ENCODE measurements at regions not wholly inside any gene's neighbourhood (a gene's known extent, or its start where the extent isn't known, plus 50 kb on each side); places are given as distances from the start of the nearest gene placed in this dataset.

DNA sequence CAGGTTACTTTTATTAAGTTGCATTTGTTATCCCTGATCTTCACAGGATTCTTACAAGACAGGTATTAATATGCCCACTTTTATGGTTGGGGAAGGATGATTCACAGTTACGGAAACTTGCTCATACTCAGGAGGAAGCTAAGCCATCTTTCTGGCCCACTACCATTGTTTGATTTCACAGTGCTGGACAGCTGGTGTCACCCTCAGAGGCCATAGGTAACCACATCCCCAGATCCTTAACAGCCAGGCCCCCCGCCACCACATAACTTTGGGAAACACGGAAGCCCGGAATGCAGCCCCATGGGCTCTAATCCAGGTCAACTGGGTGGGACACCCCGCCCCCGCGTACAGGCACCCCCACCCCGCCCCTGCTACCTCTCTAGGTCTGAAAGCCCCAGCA is 119.7 kb downstream of the IRS2 start:
- DNase-seq (ENCODE audit: low spot score): no peak

GRCh38 chr13:109665781-109666249 is 120.6 kb downstream of the IRS2 start:
- H3K9me3 Mint-ChIP-seq: no peaks in the 10 kb centered on the region
- no peak overlapping the region for H3K27ac Mint-ChIP-seq
- no peaks in the 10 kb centered on the region for H3K36me3 Mint-ChIP-seq
- ATAC-seq (no peak), DNase-seq (ENCODE audit: low spot score) (no peak)
- H3K4me1 Mint-ChIP-seq (ENCODE audit: low read depth in 2 of 2): no peaks in the 10 kb centered on the region
- H3K4me3 Mint-ChIP-seq: no peak overlapping the region
- peaks cover 10 to 22% of the 10 kb centered on the region in 2 donors for H3K27me3 Mint-ChIP-seq

More for the DNA sequence above, 119.7 kb downstream of the IRS2 start:
- Mint-ChIP-seq H3K9me3 (no peaks in the 10 kb centered on the region), H3K27me3 (peaks cover 5 to 17% of the 10 kb centered on the region in 2 donors), H3K36me3 (no peaks in the 10 kb centered on the region), H3K27ac (no peak overlapping the region), H3K4me1 (ENCODE audit: low read depth in 2 of 2) (no peaks in the 10 kb centered on the region), H3K4me3 (no peak overlapping the region)
- no peak for ATAC-seq

DNA sequence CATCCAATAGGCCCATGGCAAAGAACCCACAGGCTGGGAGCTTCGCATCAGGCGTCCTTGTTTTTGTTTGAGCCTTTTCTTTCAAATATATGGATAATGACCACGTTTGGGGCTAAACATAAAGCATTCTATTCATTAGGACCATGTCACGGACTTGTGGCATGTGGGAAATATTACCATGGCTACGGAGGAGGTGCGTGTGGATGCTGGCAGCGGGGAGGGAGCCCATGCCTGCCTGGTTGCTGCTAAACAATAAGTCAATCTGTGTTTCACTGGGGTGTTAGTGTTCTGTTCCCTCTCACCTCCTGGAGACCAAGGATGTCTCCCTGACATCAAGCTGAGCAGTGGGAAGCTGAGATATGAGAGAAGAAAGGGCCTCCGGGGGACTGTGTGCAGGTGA is 121.1 kb downstream of the IRS2 start:
- H3K36me3 Mint-ChIP-seq: no peaks in the 10 kb centered on the region
- no peak for ATAC-seq
- no peak for DNase-seq (ENCODE audit: low spot score)
- H3K27me3 Mint-ChIP-seq: peaks cover 10 to 24% of the 10 kb centered on the region in 2 donors
- H3K27ac Mint-ChIP-seq: no peak overlapping the region
- no peaks in the 10 kb centered on the region for H3K9me3 Mint-ChIP-seq
- no peak overlapping the region for H3K4me3 Mint-ChIP-seq
- H3K4me1 Mint-ChIP-seq (ENCODE audit: low read depth in 2 of 2): no peaks in the 10 kb centered on the region

GRCh38 chr13:109657395-109657794 is 129.0 kb downstream of the IRS2 start:
- ATAC-seq: no peak
- Mint-ChIP-seq H3K27me3 (peaks cover 10 to 35% of the 10 kb centered on the region in 2 donors), H3K36me3 (no peaks in the 10 kb centered on the region)

DNA sequence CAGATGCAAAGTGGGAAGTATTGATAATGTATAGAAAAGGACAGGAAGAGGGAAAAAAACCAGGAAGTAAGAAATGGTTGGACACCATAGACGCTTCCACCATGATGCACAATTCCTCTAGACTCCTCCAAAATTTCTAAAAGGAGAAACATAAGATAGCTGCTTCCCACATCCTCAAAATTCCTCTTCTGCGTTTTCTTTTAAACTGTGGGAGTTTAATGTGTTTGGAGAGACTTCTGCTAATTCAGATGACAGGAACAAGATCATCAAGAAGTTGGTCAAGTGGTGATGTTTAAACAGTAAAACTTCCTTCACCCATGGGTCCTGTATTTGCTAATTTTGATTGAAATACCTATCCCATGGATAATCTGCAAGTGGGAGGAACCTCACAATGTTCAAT is 130.2 kb downstream of the IRS2 start:
- H3K27me3 Mint-ChIP-seq: peaks cover under 1 to 25% of the 10 kb centered on the region in 2 donors
- DNase-seq (ENCODE audit: low spot score) (no peak), ATAC-seq (no peak)
- H3K27ac Mint-ChIP-seq: no peak overlapping the region
- H3K4me1 Mint-ChIP-seq (ENCODE audit: low read depth in 2 of 2): peaks cover 8 to 9% of the 10 kb centered on the region in 2 donors
- no peaks in the 10 kb centered on the region for H3K36me3 Mint-ChIP-seq
- H3K4me3 Mint-ChIP-seq: no peak overlapping the region
- H3K9me3 Mint-ChIP-seq: no peaks in the 10 kb centered on the region

More at GRCh38 chr13:109657395-109657794, 129.0 kb downstream of the IRS2 start:
- Mint-ChIP-seq H3K4me3 (no peak overlapping the region), H3K9me3 (no peaks in the 10 kb centered on the region), H3K4me1 (ENCODE audit: low read depth in 2 of 2) (peaks cover 8 to 9% of the 10 kb centered on the region in 2 donors), H3K27ac (no peak overlapping the region)
- DNase-seq (ENCODE audit: low spot score): no peak

DNA sequence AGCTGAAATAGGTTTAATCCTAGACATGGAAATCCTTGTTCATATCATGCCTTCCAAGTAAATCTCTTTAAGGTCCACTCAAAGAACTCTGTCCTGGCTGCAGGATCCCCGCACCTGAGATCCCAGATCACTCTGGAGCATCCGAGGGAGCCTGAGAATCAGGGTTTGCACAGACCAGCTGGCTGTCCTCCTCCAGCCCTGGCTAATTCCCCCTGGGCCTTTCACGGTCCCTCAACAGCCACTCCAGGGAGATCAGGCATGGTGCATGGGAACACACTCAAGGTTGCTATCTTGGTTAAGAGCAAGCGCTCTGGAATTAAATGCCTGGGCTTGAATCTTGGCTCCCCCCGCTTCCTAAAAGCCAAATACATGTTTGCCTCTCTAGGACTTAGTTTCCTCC is 130.8 kb downstream of the IRS2 start:
- H3K27ac Mint-ChIP-seq: no peak overlapping the region
- H3K9me3 Mint-ChIP-seq: no peaks in the 10 kb centered on the region
- H3K4me3 Mint-ChIP-seq: no peak overlapping the region
- H3K4me1 Mint-ChIP-seq (ENCODE audit: low read depth in 2 of 2): peaks cover 8 to 9% of the 10 kb centered on the region in 2 donors
- DNase-seq (ENCODE audit: low spot score) (no peak), ATAC-seq (no peak)
- H3K36me3 Mint-ChIP-seq: no peaks in the 10 kb centered on the region
- peaks cover 0 to 22% of the 10 kb centered on the region in 2 donors for H3K27me3 Mint-ChIP-seq

DNA sequence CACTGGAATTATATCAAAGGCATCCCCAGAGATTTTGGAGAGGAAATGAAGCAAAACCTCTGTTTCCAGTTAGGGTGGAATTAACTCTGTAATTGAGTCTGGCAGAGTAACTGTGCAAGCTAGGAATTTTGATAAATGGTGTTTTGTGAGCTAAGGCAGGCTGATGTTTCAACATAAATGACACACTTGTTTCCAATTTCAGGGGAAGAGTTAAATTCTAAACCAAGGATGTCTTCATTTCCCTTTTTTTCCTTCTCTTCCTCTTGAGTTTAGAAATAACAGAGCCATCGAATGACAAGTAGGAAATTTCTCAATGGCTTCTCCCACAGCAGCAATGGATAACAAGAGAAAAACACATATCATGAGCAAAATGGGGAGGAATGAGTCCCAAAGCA is 131.2 kb downstream of the IRS2 start:
- H3K36me3 Mint-ChIP-seq: no peaks in the 10 kb centered on the region
- no peak overlapping the region for H3K4me3 Mint-ChIP-seq
- H3K4me1 Mint-ChIP-seq (ENCODE audit: low read depth in 2 of 2): peaks cover 8 to 9% of the 10 kb centered on the region in 2 donors
- no peak for ATAC-seq
- DNase-seq (ENCODE audit: low spot score): no peak
- H3K27me3 Mint-ChIP-seq: peaks cover 0 to 22% of the 10 kb centered on the region in 2 donors
- no peak overlapping the region for H3K27ac Mint-ChIP-seq
- no peaks in the 10 kb centered on the region for H3K9me3 Mint-ChIP-seq

GRCh38 chr13:109654341-109655205 is 131.8 kb downstream of the IRS2 start:
- H3K27me3 Mint-ChIP-seq: peaks cover 0 to 18% of the 10 kb centered on the region in 2 donors
- no peaks in the 10 kb centered on the region for H3K9me3 Mint-ChIP-seq
- ATAC-seq (peak in 1 of 2 donors; percentile 46), DNase-seq (ENCODE audit: low spot score) (no peak)
- H3K4me1 Mint-ChIP-seq (ENCODE audit: low read depth in 2 of 2): peaks cover 8 to 9% of the 10 kb centered on the region in 2 donors
- no peaks in the 10 kb centered on the region for H3K36me3 Mint-ChIP-seq
- H3K4me3 Mint-ChIP-seq: peak overlapping the region; percentile 6
- no peak overlapping the region for H3K27ac Mint-ChIP-seq

GRCh38 chr13:109652531-109652930 is 133.9 kb downstream of the IRS2 start:
- DNase-seq (ENCODE audit: low spot score): no peak
- Mint-ChIP-seq H3K36me3 (no peaks in the 10 kb centered on the region), H3K4me3 (no peak overlapping the region), H3K27me3 (peaks cover 0 to 11% of the 10 kb centered on the region in 2 donors), H3K27ac (no peak overlapping the region), H3K4me1 (ENCODE audit: low read depth in 2 of 2) (peaks cover 8 to 9% of the 10 kb centered on the region in 2 donors), H3K9me3 (no peaks in the 10 kb centered on the region)
- no peak for ATAC-seq

DNA sequence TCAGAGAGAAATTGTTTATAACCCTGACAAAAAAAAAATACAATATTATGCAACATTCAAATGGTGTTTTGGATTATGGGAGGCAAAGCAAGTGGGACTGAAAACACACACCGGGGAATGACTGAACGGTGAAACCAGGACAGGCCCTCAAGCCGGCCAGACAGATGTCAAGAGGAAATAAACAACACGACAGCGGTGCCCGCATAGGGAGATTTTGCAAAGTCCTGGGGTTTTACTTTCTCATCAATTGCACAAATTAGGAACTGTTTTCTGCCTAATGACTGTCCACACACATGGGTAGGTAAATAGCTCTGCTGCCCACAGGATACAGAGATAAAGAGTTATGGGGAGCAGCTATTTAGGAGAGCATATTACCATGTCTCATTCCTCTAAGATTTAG is 134.5 kb downstream of the IRS2 start:
- Mint-ChIP-seq H3K36me3 (no peaks in the 10 kb centered on the region), H3K4me1 (ENCODE audit: low read depth in 2 of 2) (peaks cover 8 to 9% of the 10 kb centered on the region in 2 donors), H3K27ac (no peak overlapping the region), H3K27me3 (peaks cover 0 to 8% of the 10 kb centered on the region in 2 donors), H3K4me3 (no peak overlapping the region), H3K9me3 (no peaks in the 10 kb centered on the region)
- DNase-seq (ENCODE audit: low spot score) (no peak), ATAC-seq (no peak)

DNA sequence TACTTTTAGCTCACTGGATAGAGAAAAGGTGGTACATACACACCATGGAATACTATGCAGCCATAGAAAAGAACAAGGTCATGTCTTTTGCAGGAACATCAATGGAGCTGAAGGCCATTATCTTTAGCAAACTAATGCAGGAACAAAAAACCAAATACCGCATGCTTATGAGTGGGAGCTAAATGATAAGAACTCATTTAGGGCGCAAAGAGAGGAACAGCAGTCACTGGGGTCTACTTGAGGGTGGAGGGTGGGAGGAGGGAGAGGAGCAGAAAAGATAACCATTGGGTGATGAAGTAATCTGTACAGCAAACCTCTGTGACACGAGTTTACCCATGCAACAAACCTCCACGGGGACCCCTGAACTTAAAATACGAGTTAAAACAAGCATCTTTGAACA is 135.1 kb downstream of the IRS2 start:
- no peak for DNase-seq (ENCODE audit: low spot score)
- Mint-ChIP-seq H3K4me3 (no peak overlapping the region), H3K9me3 (no peaks in the 10 kb centered on the region), H3K27ac (no peak overlapping the region), H3K4me1 (ENCODE audit: low read depth in 2 of 2) (peaks cover 8 to 9% of the 10 kb centered on the region in 2 donors), H3K27me3 (peaks cover 0 to 8% of the 10 kb centered on the region in 2 donors), H3K36me3 (no peaks in the 10 kb centered on the region)
- no peak for ATAC-seq

- Mint-ChIP-seq H3K4me1 (ENCODE audit: low read depth in 2 of 2) (peaks cover 8 to 10% of the 10 kb centered on the region in 2 donors), H3K27ac (no peak overlapping the region)
- ATAC-seq: no peak
These were observed 135.5 kb downstream of the IRS2 start for GRCh38 chr13:109650861-109651260.

DNA sequence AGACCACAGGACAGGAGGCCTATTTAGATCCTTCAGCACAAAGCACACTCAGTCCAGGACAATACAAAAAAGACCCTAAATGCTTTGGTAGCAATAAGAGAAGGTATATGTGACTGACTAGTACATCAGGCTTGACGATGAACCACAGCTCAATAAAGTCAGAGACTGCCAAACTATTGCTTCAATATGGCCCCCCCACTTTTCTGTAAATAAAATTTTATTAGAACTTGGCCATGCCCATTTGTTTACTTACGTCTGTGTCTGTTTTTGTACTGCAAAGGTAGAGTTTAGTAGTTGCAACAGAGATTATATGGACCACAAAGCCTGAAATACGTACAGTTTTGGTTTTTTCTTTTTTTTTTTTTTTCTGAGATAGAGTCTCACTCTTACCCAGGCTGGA is 136.7 kb downstream of the IRS2 start:
- Mint-ChIP-seq H3K9me3 (no peaks in the 10 kb centered on the region), H3K27ac (no peak overlapping the region), H3K4me3 (no peak overlapping the region), H3K27me3 (peaks cover 0 to 7% of the 10 kb centered on the region in 2 donors), H3K36me3 (no peaks in the 10 kb centered on the region), H3K4me1 (ENCODE audit: low read depth in 2 of 2) (peaks cover 5 to 11% of the 10 kb centered on the region in 2 donors)
- DNase-seq (ENCODE audit: low spot score): no peak
- ATAC-seq: no peak

More at GRCh38 chr13:109650861-109651260, 135.5 kb downstream of the IRS2 start:
- DNase-seq (ENCODE audit: low spot score): no peak
- Mint-ChIP-seq H3K27me3 (peaks cover 0 to 8% of the 10 kb centered on the region in 2 donors), H3K4me3 (no peak overlapping the region), H3K36me3 (no peaks in the 10 kb centered on the region), H3K9me3 (no peaks in the 10 kb centered on the region)

DNA sequence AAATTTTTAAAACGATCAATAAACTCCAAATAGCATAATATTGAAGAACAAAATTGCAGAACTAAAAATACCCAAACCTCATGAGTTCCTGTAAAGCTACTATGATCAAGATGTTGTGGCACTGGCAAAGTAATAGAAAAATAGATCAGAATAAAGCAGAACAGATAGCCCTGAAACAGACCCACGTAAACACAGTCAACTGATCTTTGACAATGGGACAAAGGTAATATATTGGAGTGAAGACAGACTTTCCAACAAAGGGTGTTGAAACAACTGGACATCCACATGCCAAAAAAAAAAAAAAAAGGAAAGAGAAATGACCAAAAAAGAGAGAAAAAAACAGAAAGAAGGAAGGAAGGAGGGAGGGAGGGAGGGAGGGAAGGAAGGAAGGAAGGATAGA is 138.7 kb downstream of the IRS2 start:
- Mint-ChIP-seq H3K9me3 (no peaks in the 10 kb centered on the region), H3K4me3 (no peak overlapping the region)
- no peak for ATAC-seq

More for the DNA sequence above, 138.7 kb downstream of the IRS2 start:
- no peaks in the 10 kb centered on the region for H3K36me3 Mint-ChIP-seq
- DNase-seq (ENCODE audit: low spot score): no peak
- H3K27ac Mint-ChIP-seq: no peak overlapping the region
- H3K27me3 Mint-ChIP-seq: peaks cover 0 to 3% of the 10 kb centered on the region in 2 donors
- peaks cover 0 to 5% of the 10 kb centered on the region in 2 donors for H3K4me1 Mint-ChIP-seq (ENCODE audit: low read depth in 2 of 2)

All from natural killer cell treated with Interleukin-12 subunit alpha and Interleukin-12 subunit beta and Interleukin-15 and Interleukin-18, amount 100 ng/mL, for 72 hours (primary cell).